B cell (primary cell): ENCODE measurements at regions not wholly inside any gene's neighbourhood (a gene's known extent, or its start where the extent isn't known, plus 50 kb on each side); places are given as distances from the start of the nearest gene placed in this dataset.
"Not testable (repeated sequence)": the region's sequence is repeated elsewhere in the genome, so short reads cannot be mapped to it uniquely, and the experiment has no call there.

Experiments used
- ATAC-seq: fragments of 200-7000 bp; cut with Tn5 transposase; one replicate; pipeline ENCODE4 v1.10.0; 2021; ENCODE audit warnings: low read depth, mild to moderate bottlenecking, moderate number of reproducible peaks, moderate library complexity
- CTCF ChIA-PET: fragments of 350-600 bp; sonication (Branson Sonifier 250); formaldehyde crosslinking; loops from one replicate; lab custom pipeline; 2021; ENCODE audit warnings: antibody characterized with exemption, inconsistent platforms; lab: Charles Lee
- POLR2A ChIA-PET: fragments of 350-600 bp; sonication (Branson Sonifier 250); formaldehyde crosslinking; loops from one replicate; lab custom pipeline; 2021; ENCODE audit warnings: antibody characterized with exemption; lab: Charles Lee
- DNase-seq: peaks from one replicate; pipeline ENCODE4 v3.0.0; 2013
- H2AFZ ChIP-seq: 2 replicates; pipeline ENCODE4 v1.6.1; 2012; ENCODE audit warnings: mild to moderate bottlenecking, low read depth, low read length; ENCODE audit not compliant: insufficient read depth, poor library complexity, severe bottlenecking
- H3K27ac ChIP-seq, 2 donors: 1 replicate in 1 of 2; 2 replicates in 1 of 2; pipeline ENCODE4 v1.5.1; 2012 to 2013; ENCODE audit warnings: low read length in 2 of 2, mild to moderate bottlenecking in 2 of 2, moderate library complexity in 1 of 2
- H3K27me3 ChIP-seq, 4 experiments: fragments of 200-600 bp in 1 of 4; sonication (generic) in 1 of 4; replicated peaks in 1 of 4; 1 replicate in 2 of 4; 2 replicates in 2 of 4; pipeline versions ENCODE4 v1.6.1 to v1.7.0; 2013 to 2016; ENCODE audit warnings: low read length in 3 of 4, mild to moderate bottlenecking in 2 of 4, mixed read lengths in 1 of 4, moderate library complexity in 1 of 4; ENCODE audit not compliant: insufficient read depth in 4 of 4, control insufficient read depth in 3 of 4; ENCODE audit errors: control extremely low read depth in 1 of 4
- H3K36me3 ChIP-seq, 2 experiments: replicated peaks in 1 of 2; 1 replicate in 1 of 2; 2 replicates in 1 of 2; pipeline versions ENCODE4 v1.6.1 to v1.7.1; 2013; ENCODE audit warnings: low read length in 1 of 2; ENCODE audit not compliant: insufficient read depth in 2 of 2, control insufficient read depth in 1 of 2; ENCODE audit errors: control extremely low read depth in 1 of 2, extremely low read depth in 1 of 2
- H3K4me1 ChIP-seq, 2 donors: fragments of 200-600 bp in 1 of 2; sonication (generic) in 1 of 2; 1 replicate in 1 of 2; 2 replicates in 1 of 2; pipeline versions ENCODE4 v1.5.1 to v1.6.1; 2013 to 2017; ENCODE audit warnings: low read length in 2 of 2; ENCODE audit not compliant: control insufficient read depth in 2 of 2, insufficient read depth in 2 of 2
- H3K4me2 ChIP-seq: replicated peaks from 2 replicates; pipeline ENCODE3; 2012; ENCODE audit warnings: mild to moderate bottlenecking, low read depth, low read length; ENCODE audit not compliant: poor library complexity, severe bottlenecking
- H3K4me3 ChIP-seq, 5 experiments: fragments of 200-600 bp in 1 of 5; sonication (generic) in 1 of 5; 1 replicate in 3 of 5; 2 replicates in 2 of 5; pipeline versions ENCODE4 v1.5.1 to v1.7.0; 2011 to 2016; ENCODE audit warnings: low read length in 4 of 5, mild to moderate bottlenecking in 4 of 5, low read depth in 2 of 5, control low read depth in 1 of 5, moderate library complexity in 1 of 5; ENCODE audit not compliant: insufficient read depth in 1 of 5; ENCODE audit errors: control extremely low read depth in 1 of 5, extremely low read depth in 1 of 5
- H3K79me2 ChIP-seq: fragments of 200-600 bp; sonication (generic); one replicate; pipeline ENCODE4 v1.6.0; 2016; ENCODE audit warnings: low read length; ENCODE audit not compliant: control insufficient read depth, insufficient read depth
- H3K9ac ChIP-seq: fragments of 200-600 bp; sonication (generic); 2 replicates; pipeline ENCODE4 v1.6.1; 2017; ENCODE audit warnings: mild to moderate bottlenecking, low read length, moderate library complexity
- H3K9me3 ChIP-seq, 3 donors: one replicate each; pipeline versions ENCODE4 v1.6.1 to v1.7.1; 2013; ENCODE audit warnings: low read length in 2 of 3; ENCODE audit not compliant: control insufficient read depth in 2 of 3, insufficient read depth in 1 of 3; ENCODE audit errors: control extremely low read depth in 1 of 3
- H4K20me1 ChIP-seq: 2 replicates; pipeline ENCODE4 v1.6.0; 2012; ENCODE audit warnings: mild to moderate bottlenecking, low read length; ENCODE audit not compliant: insufficient read depth, control insufficient read depth, poor library complexity, severe bottlenecking
- H3K27ac Mint-ChIP-seq: one replicate; pipeline ENCODE4 v1.8.0; 2021; ENCODE audit warnings: mixed read lengths
- H3K27me3 Mint-ChIP-seq: one replicate; pipeline ENCODE4 v1.8.0; 2021; ENCODE audit warnings: mixed read lengths
- H3K4me1 Mint-ChIP-seq: one replicate; pipeline ENCODE4 v1.8.0; 2021; ENCODE audit warnings: mixed read lengths
- H3K4me3 Mint-ChIP-seq: one replicate; pipeline ENCODE4 v1.8.0; 2021; ENCODE audit warnings: mixed read lengths
- H3K9me3 Mint-ChIP-seq: one replicate; pipeline ENCODE4 v1.8.0; 2022; ENCODE audit warnings: mixed read lengths; ENCODE audit not compliant: insufficient read depth
- CTCF ChIP-seq: fragments of 200-600 bp; IDR thresholded peaks from one replicate; pipeline ENCODE4 v1.8.0; 2022; ENCODE audit warnings: antibody characterized with exemption, mild to moderate bottlenecking
- EZH2 ChIP-seq: IDR thresholded peaks from 2 replicates; pipeline ENCODE4 v1.6.1; 2012; ENCODE audit warnings: borderline replicate concordance, low read depth, mild to moderate bottlenecking, moderate library complexity, low read length; ENCODE audit not compliant: insufficient read depth, poor library complexity, severe bottlenecking
- WGBS: methylation state at CpG from one replicate; pipeline ENCODE4 v1.1.5; 2013; ENCODE audit warnings: missing lambda C conversion rate; ENCODE audit not compliant: insufficient coverage; 5-methylcytosine and 5-hydroxymethylcytosine counted together
- intact Hi-C: fragments of 100-400 bp; cut with micrococcal nuclease; formaldehyde crosslinking; loops from one replicate; pipeline ENCODE4 v1.10.0; 2022

GRCh38 chr21:35382696-35383095, 333.6 kb upstream of the RUNX1 start:
- H3K9me3 ChIP-seq: no peaks in the 10 kb centered on the region
- H2AFZ ChIP-seq: no peak overlapping the region
- ChIA-PET CTCF (interaction anchor here (0.7 to 1.2 kb wide), 5 partner anchors 10 to 637 kb away, joined by 3 to 4 read pairs (median 3); no protein-coding TSS in a partner anchor), POLR2A (no interaction called here)
- H3K9ac ChIP-seq: no peak overlapping the region
- intact Hi-C loops: no loop called here
- no peak overlapping the region for H3K27ac Mint-ChIP-seq
- no peaks in the 10 kb centered on the region for H3K4me1 Mint-ChIP-seq
- no peaks in the 10 kb centered on the region for H3K4me1 ChIP-seq
- no peak overlapping the region for H3K4me2 ChIP-seq
- no peaks in the 10 kb centered on the region for H3K27me3 Mint-ChIP-seq
- no peak overlapping the region for H3K4me3 Mint-ChIP-seq
- no peak overlapping the region for H3K27ac ChIP-seq
- no peaks in the 10 kb centered on the region for H3K27me3 ChIP-seq
- 97% methylated on average over 5 of the region's 6 CpGs for WGBS
- H3K36me3 ChIP-seq: no peaks in the 10 kb centered on the region
- H3K9me3 Mint-ChIP-seq: no peaks in the 10 kb centered on the region
- H3K4me3 ChIP-seq: no peak overlapping the region
- no peak for TF ChIP-seq CTCF
- no peak for TF ChIP-seq EZH2
- no peak for ATAC-seq
- no peak for DNase-seq
- no peaks in the 10 kb centered on the region for H3K79me2 ChIP-seq
- H4K20me1 ChIP-seq: no peaks in the 10 kb centered on the region

- intact Hi-C loops: no loop called here
- Histone ChIP-seq H3K4me1 (no peaks in the 10 kb centered on the region), H3K36me3 (no peaks in the 10 kb centered on the region), H3K9me3 (no peaks in the 10 kb centered on the region), H3K79me2 (no peaks in the 10 kb centered on the region), H2AFZ (no peak overlapping the region), H3K4me2 (no peak overlapping the region), H3K4me3 (no peak overlapping the region), H3K27ac (no peak overlapping the region), H3K9ac (no peak overlapping the region), H3K27me3 (no peaks in the 10 kb centered on the region), H4K20me1 (no peaks in the 10 kb centered on the region)
- ChIA-PET POLR2A (no interaction called here), CTCF (interaction anchor here (0.7 kb wide), 1 partner anchor 22 kb away, joined by 4 read pairs; no protein-coding TSS in a partner anchor)
- Mint-ChIP-seq H3K9me3 (no peaks in the 10 kb centered on the region), H3K4me1 (no peaks in the 10 kb centered on the region), H3K27me3 (no peaks in the 10 kb centered on the region), H3K4me3 (no peak overlapping the region), H3K27ac (no peak overlapping the region)
- WGBS: 90% methylated on average over 5 of the region's 6 CpGs
- TF ChIP-seq EZH2: no peak
- TF ChIP-seq CTCF: no peak
- ATAC-seq (no peak), DNase-seq (no peak)
Measured at GRCh38 chr21:35381743-35382310, 332.7 kb upstream of the RUNX1 start.

GRCh38 chr21:35380304-35380703, 331.2 kb upstream of the RUNX1 start:
- CTCF ChIA-PET: not testable (repeated sequence)

More at GRCh38 chr21:35380304-35380703, 331.2 kb upstream of the RUNX1 start:
- H3K36me3 ChIP-seq, H3K9me3 Mint-ChIP-seq, H3K27me3 ChIP-seq, H3K9ac ChIP-seq, H3K4me3 Mint-ChIP-seq, H3K4me1 ChIP-seq, H3K4me3 ChIP-seq, H3K4me1 Mint-ChIP-seq, H3K4me2 ChIP-seq, H2AFZ ChIP-seq, H3K27me3 Mint-ChIP-seq, H3K27ac Mint-ChIP-seq, H4K20me1 ChIP-seq, ATAC-seq, H3K27ac ChIP-seq, H3K79me2 ChIP-seq, H3K9me3 ChIP-seq, DNase-seq, POLR2A ChIA-PET, intact Hi-C loops: not testable (repeated sequence)
- WGBS: no CpG with 5 or more reads among the region's 3 CpGs
